Esophagus squamous epithelium (tissue), 4 donors: ENCODE measurements at regions not wholly inside any gene's neighbourhood (a gene's known extent, or its start where the extent isn't known, plus 50 kb on each side); places are given as distances from the start of the nearest gene placed in this dataset.
"Not testable (repeated sequence)": the region's sequence is repeated elsewhere in the genome, so short reads cannot be mapped to it uniquely, and the experiment has no call there.

Experiments used
- CTCF ChIP-seq, 6 experiments: fragments of 450-650 bp in 4 of 6; fragments of 200-600 bp in 2 of 6; sonication (generic) in 2 of 6; IDR thresholded peaks; one replicate each; pipeline ENCODE4 v1.5.1; 2016 to 2019; ENCODE audit warnings: antibody characterized with exemption in 6 of 6, mild to moderate bottlenecking in 4 of 6, moderate library complexity in 4 of 6
- POLR2A ChIP-seq, 4 donors: fragments of 450-650 bp; IDR thresholded peaks; one replicate each; pipeline ENCODE4 v1.6.1; 2017; ENCODE audit warnings: antibody characterized with exemption in 4 of 4, mild to moderate bottlenecking in 4 of 4, moderate library complexity in 3 of 4

GRCh38 chr6:91881791-91882190, 1294.9 kb upstream of the MAP3K7 start:
- not testable (repeated sequence) for TF ChIP-seq CTCF, POLR2A (IDR thresholded peaks at IDR 0.05)
